ENCODE measurements at regions not wholly inside any gene's neighbourhood (a gene's known extent, or its start where the extent isn't known, plus 50 kb on each side); places are given as distances from the start of the nearest gene placed in this dataset.

DNA sequence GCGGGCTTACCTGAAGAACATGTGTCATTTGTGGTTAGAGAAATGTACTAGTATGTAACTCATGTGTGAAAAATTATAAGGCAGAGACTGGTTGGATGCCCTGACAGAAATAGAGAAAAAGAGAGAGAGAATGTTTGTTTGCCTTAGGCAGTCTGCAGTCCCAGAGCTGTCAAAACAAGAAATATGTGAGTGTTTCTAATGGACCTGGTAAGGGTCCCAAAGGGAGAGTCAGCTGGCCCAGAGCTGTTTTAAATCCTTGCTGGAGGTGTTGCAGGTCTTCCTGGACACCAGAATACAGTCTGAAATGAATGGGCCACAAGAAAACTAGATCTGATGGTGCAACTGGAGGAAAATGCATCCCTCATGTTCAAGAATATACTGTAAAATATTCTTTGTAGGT, 158.3 kb upstream of the OGFRL1 start:
- no peak overlapping the region for H3K4me3 ChIP-seq
- peaks cover 0 to 5% (median 0%) of the 10 kb centered on the region in 3 donors for H3K9me3 ChIP-seq (replicated peaks in 1 of 3)
- no peaks in the 10 kb centered on the region for H3K36me3 ChIP-seq (replicated peaks in 1 of 2)
- no peak overlapping the region for H3K27ac ChIP-seq
- no peaks in the 10 kb centered on the region for H3K27me3 ChIP-seq
- no peak for DNase-seq
- intact Hi-C loops (cut with DNase I), result no loop called here
- 71 to 93% (median 86%) methylated on average over 1 of the region's 1 CpG for WGBS, 4 donors
- TF ChIP-seq, protein P1, sequence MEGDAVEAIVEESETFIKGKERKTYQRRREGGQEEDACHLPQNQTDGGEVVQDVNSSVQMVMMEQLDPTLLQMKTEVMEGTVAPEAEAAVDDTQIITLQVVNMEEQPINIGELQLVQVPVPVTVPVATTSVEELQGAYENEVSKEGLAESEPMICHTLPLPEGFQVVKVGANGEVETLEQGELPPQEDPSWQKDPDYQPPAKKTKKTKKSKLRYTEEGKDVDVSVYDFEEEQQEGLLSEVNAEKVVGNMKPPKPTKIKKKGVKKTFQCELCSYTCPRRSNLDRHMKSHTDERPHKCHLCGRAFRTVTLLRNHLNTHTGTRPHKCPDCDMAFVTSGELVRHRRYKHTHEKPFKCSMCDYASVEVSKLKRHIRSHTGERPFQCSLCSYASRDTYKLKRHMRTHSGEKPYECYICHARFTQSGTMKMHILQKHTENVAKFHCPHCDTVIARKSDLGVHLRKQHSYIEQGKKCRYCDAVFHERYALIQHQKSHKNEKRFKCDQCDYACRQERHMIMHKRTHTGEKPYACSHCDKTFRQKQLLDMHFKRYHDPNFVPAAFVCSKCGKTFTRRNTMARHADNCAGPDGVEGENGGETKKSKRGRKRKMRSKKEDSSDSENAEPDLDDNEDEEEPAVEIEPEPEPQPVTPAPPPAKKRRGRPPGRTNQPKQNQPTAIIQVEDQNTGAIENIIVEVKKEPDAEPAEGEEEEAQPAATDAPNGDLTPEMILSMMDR (IDR thresholded peaks at IDR 0.05), result no peak
- TF ChIP-seq POLR2A (IDR thresholded peaks at IDR 0.05), result no peak
- H3K4me1 ChIP-seq (replicated peaks in 1 of 2), result no peaks in the 10 kb centered on the region

DNA sequence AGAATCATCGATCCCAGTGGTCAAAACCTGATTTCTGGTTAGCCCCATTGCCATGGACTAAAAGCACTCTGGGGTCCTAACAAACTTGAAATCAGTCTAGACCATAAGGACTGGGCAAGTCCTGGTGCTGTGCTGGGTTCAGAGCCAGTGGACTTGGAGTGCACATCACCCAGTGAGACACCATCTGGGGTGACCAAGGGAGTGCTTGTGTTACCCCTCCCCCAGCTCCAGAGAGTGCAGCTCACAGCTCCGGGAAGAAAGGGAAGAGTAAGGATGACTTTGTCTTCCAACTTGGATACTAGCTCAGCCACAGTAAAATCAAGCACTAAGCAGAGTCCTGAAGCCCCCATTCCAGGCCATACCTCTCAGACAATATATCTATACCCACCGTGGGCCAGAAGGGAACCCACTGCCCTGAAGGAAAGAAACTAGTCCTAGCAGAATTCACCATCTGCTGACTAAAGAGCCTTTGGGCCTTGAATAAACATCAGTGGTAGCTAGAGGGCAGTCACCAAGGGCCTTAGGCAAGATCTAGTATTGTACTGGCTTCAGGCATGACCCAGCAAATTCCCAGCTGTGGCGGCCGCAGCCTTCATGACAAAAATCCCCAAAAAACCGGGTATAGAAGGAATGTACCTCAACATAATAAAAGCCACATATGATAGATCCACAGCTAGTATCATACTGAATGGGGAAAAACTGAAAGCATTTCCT, 153.5 kb upstream of the OGFRL1 start:
- H3K27me3 ChIP-seq, result no peaks in the 10 kb centered on the region
- no peaks in the 10 kb centered on the region for H3K4me1 ChIP-seq (replicated peaks in 1 of 2)
- no peaks in the 10 kb centered on the region for H3K9me3 ChIP-seq (replicated peaks in 1 of 3)
- no peak overlapping the region for H3K4me3 ChIP-seq
- no peak for DNase-seq
- H3K36me3 ChIP-seq (replicated peaks in 1 of 2), result no peaks in the 10 kb centered on the region
- intact Hi-C loops (cut with DNase I), result no loop called here
- 66 to 71% (median 68%) methylated on average over 6 of the region's 6 CpGs for WGBS, 4 donors
- TF ChIP-seq, protein P1 (IDR thresholded peaks at IDR 0.05), result no peak
- no peak for TF ChIP-seq POLR2A (IDR thresholded peaks at IDR 0.05)
- no peak overlapping the region for H3K27ac ChIP-seq

DNA sequence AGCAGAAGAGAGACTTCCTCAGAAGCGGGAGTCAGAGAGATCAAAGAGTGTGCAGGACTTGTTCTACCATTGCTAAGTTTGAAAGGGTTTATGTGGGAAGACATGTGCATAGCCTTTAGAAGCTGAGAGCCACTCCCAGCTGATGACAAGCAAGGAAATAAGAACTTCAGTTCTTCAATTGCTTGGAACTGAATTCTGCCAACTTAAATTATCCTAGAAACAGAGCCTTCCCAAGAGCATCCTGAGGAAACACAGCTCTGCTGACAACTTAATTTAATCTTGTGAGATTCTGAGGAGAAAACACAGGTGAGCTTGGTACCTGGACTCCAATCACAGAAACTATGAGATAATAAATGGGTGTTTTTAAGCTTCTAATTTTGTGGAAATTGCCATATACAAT, 150.6 kb upstream of the OGFRL1 start:
- intact Hi-C loops (cut with DNase I), result no loop called here

DNA sequence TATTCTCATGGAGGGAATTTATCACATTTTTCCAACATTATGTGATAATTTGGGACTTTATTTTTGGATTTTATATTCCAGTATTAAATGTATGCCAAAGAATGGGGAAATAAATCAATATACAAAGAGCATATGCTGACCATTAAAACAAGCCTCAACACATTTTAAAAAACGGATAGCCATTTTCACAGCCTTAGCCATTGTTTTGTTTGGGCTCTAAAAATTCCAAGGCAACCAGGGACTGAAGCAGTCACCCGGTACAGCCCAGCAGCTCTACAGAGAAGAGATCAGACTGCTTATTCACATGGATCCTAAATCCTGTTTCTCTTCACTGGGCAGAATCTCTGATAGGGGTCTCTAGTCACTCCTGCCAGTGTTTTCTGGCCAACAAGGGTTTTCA, 150.2 kb upstream of the OGFRL1 start:
- no peak for TF ChIP-seq POLR2A (IDR thresholded peaks at IDR 0.05)
- TF ChIP-seq, protein P1 (IDR thresholded peaks at IDR 0.05), result no peak
- Histone ChIP-seq H3K27me3 (no peaks in the 10 kb centered on the region), H3K27ac (no peak overlapping the region), H3K4me3 (no peak overlapping the region), H3K9me3 (replicated peaks in 1 of 3) (no peaks in the 10 kb centered on the region), H3K4me1 (replicated peaks in 1 of 2) (no peaks in the 10 kb centered on the region), H3K36me3 (replicated peaks in 1 of 2) (no peaks in the 10 kb centered on the region)
- intact Hi-C loops (cut with DNase I), result no loop called here
- no peak for DNase-seq
- WGBS, 4 donors, result 45 to 65% (median 57%) methylated on average over 2 of the region's 2 CpGs

More for the DNA sequence above, 150.6 kb upstream of the OGFRL1 start:
- TF ChIP-seq, protein P1 (IDR thresholded peaks at IDR 0.05), result no peak
- TF ChIP-seq POLR2A (IDR thresholded peaks at IDR 0.05), result no peak
- no peak for DNase-seq
- H3K4me1 ChIP-seq (replicated peaks in 1 of 2), result no peaks in the 10 kb centered on the region
- no peak overlapping the region for H3K4me3 ChIP-seq
- H3K27ac ChIP-seq, result no peak overlapping the region
- H3K27me3 ChIP-seq, result no peaks in the 10 kb centered on the region
- no peaks in the 10 kb centered on the region for H3K9me3 ChIP-seq (replicated peaks in 1 of 3)
- 59 to 77% (median 72%) methylated on average over 1 of the region's 1 CpG for WGBS, 4 donors
- H3K36me3 ChIP-seq (replicated peaks in 1 of 2), result no peaks in the 10 kb centered on the region

All from adrenal gland (tissue), 9 donors.